ENCODE measurements at regions not wholly inside any gene's neighbourhood (a gene's known extent, or its start where the extent isn't known, plus 50 kb on each side); places are given as distances from the start of the nearest gene placed in this dataset.

- no peak for TF ChIP-seq CTCF (IDR thresholded peaks at IDR 0.05; ENCODE audit: insufficient read depth, missing control alignments)
- DNase-seq (ENCODE audit: insufficient read length, low spot score) (no peak), FAIRE-seq (no peak)
Observed at GRCh38 chr3:806006-806405, 286.8 kb upstream of the CNTN6 start.

DNA sequence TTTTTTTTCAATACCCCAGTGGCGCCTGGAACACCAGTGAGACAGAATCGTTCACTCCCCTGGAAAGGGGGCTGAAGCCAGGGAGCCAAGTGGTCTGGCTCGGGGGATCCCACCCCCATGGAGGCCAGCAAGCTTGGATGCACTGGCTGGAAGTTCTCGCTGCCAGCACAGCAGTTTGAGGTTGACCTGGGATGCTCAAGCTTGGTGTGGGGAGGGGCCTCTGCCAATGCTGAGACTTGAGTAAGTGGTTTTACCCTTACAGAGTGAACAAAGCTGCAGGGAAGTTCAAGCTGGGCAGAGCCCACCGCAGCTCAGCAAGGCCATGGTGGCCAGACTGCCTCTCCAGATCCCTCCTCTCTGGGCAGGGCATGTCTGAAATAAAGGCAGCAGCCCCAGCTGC is 276.2 kb upstream of the CNTN6 start:
- FAIRE-seq: no peak
- DNase-seq (ENCODE audit: insufficient read length, low spot score): no peak

GRCh38 chr3:834679-835078 is 258.1 kb upstream of the CNTN6 start:
- no peak for FAIRE-seq
- DNase-seq (ENCODE audit: insufficient read length, low spot score): no peak

More for the DNA sequence above, 276.2 kb upstream of the CNTN6 start:
- no peak for TF ChIP-seq CTCF (IDR thresholded peaks at IDR 0.05; ENCODE audit: insufficient read depth, missing control alignments)

GRCh38 chr3:835096-835495 is 257.7 kb upstream of the CNTN6 start:
- no peak for TF ChIP-seq CTCF (IDR thresholded peaks at IDR 0.05; ENCODE audit: insufficient read depth, missing control alignments)
- FAIRE-seq (no peak), DNase-seq (ENCODE audit: insufficient read length, low spot score) (no peak)

More at GRCh38 chr3:834679-835078, 258.1 kb upstream of the CNTN6 start:
- no peak for TF ChIP-seq CTCF (IDR thresholded peaks at IDR 0.05; ENCODE audit: insufficient read depth, missing control alignments)

GRCh38 chr3:839981-840380 is 252.8 kb upstream of the CNTN6 start:
- no peak for FAIRE-seq
- no peak for TF ChIP-seq CTCF (IDR thresholded peaks at IDR 0.05; ENCODE audit: insufficient read depth, missing control alignments)
- DNase-seq (ENCODE audit: insufficient read length, low spot score): no peak

DNA sequence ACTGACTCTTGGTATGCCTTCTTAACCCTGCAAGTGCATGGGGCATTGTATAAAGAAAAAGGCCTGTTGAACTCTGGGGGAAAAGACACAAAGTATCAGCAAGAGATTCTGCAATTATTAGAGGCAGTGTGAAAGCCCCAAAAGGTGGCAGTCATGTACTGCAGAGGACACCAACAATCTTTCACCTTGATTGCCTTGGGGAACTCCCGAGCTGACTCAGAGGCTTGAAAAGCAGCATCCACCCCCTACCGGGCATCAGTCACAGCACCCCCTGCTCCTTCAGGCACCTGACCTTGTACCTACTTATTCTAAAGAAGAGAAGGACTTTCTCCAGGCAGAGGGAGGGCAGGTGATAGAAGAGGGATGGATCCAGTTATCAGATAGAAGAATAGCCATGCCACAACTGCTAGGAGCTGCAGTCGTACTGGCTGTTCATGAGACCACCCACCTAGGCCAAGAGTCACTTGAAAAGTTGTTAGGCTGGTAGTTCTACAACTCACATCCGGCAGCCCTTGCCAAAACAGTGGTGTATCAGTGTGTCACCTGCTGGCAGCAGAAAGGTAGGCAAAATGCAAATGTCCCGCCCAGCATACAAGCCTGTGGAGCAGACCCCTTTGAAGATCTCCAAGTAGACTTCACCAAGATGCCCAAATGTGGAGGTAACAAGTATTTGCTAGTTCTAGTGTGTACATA is 241.6 kb upstream of the CNTN6 start:
- TF ChIP-seq CTCF (IDR thresholded peaks at IDR 0.05; ENCODE audit: insufficient read depth, missing control alignments): no peak

DNA sequence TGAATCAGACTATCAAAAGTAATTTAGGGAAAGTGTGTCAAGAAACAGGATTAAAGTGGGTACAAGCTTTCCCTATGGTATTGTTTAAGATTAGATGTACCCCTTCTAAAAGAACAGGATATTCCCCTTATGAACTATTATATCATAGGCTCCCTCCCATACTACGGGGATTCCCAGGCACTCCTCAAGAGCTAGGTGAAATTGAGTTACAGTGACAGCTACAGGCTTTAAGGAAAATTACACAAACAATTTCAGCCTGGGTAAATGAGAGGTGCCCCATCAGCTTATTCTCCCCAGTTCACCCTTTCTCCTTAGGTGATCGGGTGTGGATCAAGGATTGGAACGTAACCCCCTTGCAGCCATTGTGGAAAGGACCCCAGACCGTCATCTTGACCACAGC is 240.8 kb upstream of the CNTN6 start:
- peak; percentile 29 for TF ChIP-seq CTCF (IDR thresholded peaks at IDR 0.05; ENCODE audit: insufficient read depth, missing control alignments)
- no peak for FAIRE-seq
- no peak for DNase-seq (ENCODE audit: insufficient read length, low spot score)

More for the DNA sequence above, 241.6 kb upstream of the CNTN6 start:
- no peak for FAIRE-seq
- DNase-seq (ENCODE audit: insufficient read length, low spot score): no peak

All from D721Med (cell line).